HG03354 (cell line): ENCODE measurements at regions not wholly inside any gene's neighbourhood (a gene's known extent, or its start where the extent isn't known, plus 50 kb on each side); places are given as distances from the start of the nearest gene placed in this dataset.
"Not testable (repeated sequence)": the region's sequence is repeated elsewhere in the genome, so short reads cannot be mapped to it uniquely, and the experiment has no call there.

ENCODE experiments used
- ATAC-seq: cut with Tn5 transposase; IDR thresholded peaks from one replicate; pipeline ENCODE4 v1.9.1; 2021; ENCODE audit warnings: mild to moderate bottlenecking; ENCODE audit not compliant: unreplicated experiment, poor library complexity, severe bottlenecking

DNA sequence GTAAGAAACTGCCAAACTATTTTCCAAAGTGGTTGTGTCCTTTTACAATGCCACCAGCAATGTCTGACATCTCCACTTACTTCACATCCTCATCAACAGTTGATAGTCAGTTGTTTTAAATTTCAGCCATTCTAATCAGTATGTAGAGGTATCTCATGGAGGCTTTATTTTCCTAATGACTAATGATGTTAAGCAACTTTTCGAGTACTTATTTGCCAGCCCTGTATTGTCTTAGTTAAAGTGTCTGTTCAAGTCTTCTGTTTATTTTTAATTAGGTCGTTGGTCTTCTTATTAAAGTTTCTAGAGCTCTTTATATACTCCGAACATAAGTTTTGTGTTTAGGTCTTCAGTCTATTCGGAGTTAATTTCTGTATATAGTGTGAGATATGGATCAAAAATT lies 54.9 kb upstream of the NBPF12 start:
- ATAC-seq = not testable (repeated sequence)

- ATAC-seq = not testable (repeated sequence)
Observed at GRCh38 chr1:146881096-146881495, 57.0 kb upstream of the NBPF12 start.

- ATAC-seq = not testable (repeated sequence)
Observed at GRCh38 chr1:146863799-146864319, 74.3 kb upstream of the NBPF12 start.

DNA sequence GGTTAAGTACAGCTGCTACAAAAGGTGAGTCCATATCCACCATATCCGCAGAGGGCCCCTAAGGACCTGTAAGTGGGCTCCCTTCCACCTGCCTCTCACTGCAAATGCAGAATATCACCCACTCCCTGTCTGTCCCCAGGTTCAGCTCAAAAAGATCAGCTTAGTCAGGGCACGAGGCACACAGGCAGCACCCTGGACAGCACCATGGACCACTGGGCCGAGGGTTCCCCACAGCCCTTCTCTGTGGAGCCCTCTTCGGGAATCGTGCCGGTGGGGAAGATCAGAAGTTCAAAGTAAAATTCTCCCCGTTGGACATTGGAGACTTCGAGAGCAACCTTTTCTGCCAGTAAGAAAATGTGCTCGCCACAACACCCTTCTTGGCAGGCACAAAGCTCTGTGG lies 85.0 kb upstream of the NBPF12 start:
- ATAC-seq = not testable (repeated sequence)

DNA sequence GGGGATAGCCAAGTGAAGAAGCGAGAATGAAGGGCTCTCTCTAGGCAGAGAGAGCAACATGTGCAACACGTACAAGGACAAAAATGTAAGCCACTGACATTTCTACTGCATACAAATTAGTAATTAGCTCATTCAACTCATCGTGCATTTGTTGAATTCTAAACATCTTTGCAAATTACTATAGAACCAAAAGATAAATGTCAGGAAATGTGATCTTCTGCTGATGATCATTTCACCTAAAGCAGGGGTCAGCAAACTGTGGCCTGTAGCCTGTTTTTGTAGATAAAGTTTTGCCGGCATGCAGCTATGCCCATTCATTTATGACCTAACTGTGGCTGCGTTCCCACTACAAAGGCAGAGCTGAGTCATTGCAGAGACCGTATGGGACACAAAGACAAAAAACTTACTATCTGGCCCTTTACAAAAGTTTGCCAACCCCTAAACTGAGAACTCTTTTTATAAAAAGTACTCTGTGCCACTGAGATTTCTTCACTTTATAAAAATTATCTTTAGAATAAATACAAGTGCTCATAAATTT lies 87.7 kb upstream of the NBPF12 start:
- not testable (repeated sequence) for ATAC-seq

DNA sequence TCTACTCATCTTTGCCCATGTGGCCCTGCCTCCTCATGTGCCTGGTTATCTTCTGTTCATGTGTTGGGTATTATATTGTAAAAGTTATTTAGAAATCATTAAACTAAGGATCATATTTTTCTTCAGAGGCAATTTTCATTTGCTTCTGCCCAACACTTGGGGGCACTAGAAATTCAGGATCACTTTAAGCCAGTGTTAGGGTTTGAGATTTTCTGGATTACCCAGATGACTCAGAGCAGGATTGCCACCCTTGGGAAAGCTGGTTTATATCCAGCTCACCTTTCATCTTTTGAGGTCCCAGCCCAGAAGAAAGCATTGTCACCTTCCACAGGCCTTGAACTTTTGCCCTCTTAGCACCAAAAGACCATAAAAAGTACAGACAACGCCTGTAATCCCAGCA lies 99.4 kb upstream of the NBPF12 start:
- ATAC-seq = not testable (repeated sequence)

DNA sequence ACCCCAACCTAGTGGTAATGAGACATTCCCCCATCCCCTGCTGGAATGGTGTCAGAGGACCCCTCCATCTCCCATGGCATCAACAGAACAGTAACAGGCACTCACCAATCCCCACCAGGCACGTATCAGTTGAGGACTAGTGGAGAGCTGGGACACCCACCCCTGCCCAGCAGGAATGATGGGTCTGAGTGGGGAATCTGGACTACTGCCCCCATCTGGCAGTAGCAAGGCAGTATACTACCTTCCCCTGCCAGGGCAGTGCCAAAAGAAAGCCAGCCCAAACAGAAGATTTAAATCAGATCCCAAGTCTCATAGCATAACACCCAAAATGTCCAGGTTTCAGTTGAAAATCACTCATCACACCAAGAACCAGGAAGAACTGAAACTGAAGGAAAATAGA lies 111.2 kb upstream of the NBPF12 start:
- ATAC-seq = not testable (repeated sequence)

DNA sequence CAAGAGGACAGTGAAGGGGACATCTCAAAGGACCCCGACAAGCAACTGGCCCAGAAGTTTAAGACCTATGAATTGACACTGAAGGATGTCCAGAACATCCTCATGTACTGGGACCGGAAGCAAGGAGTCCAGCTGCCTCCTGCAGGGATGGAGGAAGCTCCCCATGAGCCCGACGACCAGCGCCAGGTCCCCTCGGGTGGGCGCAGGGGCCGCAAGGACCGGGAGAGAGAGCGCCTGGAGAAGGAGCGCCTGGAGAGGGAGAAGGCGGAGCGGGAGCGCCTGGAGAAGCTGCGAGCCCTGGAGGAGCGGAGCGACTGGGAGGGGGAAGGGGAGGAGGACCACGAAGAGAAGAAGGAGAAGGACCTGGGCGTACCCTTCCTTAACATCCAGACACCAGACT lies 143.9 kb upstream of the NBPF12 start:
- not testable (repeated sequence) for ATAC-seq

GRCh38 chr1:146792725-146793124 lies 145.4 kb upstream of the NBPF12 start:
- ATAC-seq = not testable (repeated sequence)

- not testable (repeated sequence) for ATAC-seq
Observed at GRCh38 chr1:146784212-146784940, 153.7 kb upstream of the NBPF12 start.

DNA sequence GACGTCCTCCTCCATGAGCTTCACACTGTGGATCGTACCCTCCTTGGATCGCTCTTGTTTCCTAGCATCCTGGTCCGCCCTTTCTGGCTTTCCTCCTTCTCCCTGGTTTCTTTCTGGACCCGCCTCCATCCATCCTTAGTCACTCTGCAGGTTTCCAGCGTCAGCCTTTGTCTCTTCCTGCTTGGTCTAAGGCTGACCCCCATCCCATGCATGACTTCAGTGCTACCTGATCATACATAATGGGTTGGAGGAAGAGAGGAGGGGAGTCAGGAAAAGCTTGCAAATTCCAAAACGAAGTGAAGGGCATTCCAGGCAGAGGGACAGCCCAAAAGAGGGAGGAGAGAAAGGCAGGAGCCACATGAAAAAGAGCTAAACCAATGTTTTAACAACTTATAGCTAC lies 156.9 kb upstream of the NBPF12 start:
- ATAC-seq = not testable (repeated sequence)

DNA sequence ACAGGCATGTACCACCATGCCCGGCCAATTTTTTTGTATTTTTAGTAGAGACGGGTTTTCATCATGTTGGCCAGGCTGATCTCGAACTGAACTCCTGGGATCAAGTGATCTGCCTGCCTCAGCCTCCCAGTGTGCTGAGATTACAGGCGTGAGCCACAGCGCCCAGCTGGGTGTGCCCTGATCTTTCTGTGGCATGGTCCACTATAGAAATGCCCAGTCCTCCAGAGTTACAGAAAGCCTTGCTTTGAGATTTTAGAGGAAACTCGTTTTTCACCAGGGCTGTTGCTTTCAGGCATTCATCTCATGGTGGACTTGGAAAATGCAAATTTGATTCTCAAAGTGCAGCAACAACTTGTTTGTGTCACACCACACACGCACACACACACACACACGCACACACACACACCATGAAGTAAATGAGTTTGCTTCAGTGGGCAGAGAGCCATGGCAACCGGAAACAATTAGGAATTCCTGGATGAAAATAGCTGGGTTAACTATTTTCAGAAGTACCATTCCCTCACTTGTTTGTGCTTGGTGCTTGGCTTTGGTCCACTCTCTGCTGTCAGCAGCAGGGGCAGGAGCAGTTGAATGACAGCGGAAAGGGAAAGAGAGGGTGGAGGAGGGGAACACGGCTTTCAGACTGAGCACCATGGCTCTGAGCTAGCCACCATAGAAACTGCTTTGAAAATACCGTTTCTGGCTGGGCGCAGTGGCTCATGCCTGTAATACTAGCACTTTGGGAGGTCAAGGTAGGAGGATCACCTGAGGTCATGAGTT lies 160.1 kb upstream of the NBPF12 start:
- not testable (repeated sequence) for ATAC-seq

- not testable (repeated sequence) for ATAC-seq
Observed at GRCh38 chr1:146774988-146775387, 163.1 kb upstream of the NBPF12 start.

- ATAC-seq = not testable (repeated sequence)
Observed at GRCh38 chr1:146774271-146774670, 163.9 kb upstream of the NBPF12 start.

DNA sequence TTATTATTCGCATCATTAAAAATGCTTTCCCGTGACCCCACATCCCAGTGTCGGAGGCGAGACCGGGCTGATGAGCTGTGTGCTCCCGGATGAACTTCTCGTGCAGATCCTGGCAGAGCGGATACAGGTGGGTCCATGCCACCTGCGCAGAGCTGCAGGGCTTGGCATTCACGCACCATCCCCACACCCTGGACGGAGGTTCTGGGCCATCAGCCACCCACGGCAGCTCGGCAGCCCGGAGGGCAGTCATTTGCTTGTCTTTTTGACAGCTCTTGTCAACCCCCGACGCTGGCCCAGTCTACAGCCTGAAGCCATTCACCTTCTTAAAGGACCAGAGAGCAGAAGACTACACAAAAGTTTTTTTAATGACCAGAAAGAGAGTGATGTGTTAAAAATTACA lies 166.7 kb upstream of the NBPF12 start:
- ATAC-seq = not testable (repeated sequence)

DNA sequence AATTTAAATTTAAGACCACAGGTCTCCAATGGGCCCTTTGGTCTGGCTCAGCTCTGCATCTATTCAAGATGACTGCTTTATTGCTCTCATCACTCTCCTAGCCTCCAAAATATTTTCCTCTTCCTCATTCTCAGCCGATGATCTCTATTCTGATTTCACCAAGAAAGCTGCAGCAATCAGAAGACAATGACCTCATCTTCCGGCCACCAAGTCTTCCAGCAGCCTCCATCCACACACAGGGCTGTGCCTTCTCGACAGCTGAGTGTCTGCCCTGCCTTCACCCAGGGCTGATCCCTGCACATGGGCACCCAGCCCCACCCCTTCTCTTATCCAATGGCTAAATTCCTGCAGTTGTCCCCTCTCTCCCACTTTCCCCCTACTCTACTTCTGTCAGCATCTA lies 167.1 kb upstream of the NBPF12 start:
- not testable (repeated sequence) for ATAC-seq

DNA sequence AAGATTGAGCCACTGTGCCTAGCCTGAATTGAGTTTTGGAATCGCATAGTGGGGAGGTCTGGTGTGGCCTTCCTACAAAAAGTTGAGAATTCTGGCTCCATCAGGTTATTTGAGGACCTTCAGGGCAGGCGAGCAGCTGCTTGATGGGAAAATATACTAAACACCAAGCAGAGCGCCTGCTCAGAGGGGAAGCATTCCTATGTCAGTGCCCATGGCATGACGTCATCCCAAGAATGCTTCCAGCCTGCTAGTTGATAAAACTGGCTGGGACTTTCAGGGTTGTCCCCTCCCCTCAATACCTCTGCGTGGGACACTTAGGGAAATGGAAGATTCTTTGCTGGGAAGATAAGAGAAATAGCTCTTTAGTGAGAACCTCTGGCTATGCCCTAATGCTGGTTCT lies 174.9 kb upstream of the NBPF12 start:
- ATAC-seq = not testable (repeated sequence)

- not testable (repeated sequence) for ATAC-seq
Observed at GRCh38 chr1:146756858-146757257, 181.3 kb upstream of the NBPF12 start.

DNA sequence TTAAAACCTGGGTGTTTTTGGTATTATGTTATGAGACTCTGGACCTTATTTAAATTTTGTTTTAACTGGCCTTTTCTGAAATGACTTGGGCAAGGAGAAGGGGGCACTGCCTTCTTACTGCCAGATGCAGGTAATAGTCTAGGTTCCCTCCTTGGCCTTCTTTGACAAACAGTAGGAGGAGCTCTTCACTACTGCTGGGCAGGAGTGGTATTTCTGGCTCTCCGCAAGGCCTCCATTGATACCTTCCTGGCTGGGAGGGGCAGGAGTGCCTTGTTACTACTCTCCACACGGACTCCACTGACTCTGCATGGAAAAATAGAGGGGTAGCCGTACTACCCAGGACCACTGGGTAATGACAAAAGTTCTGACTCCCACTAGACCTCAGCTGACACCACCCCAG lies 189.4 kb upstream of the NBPF12 start:
- not testable (repeated sequence) for ATAC-seq

DNA sequence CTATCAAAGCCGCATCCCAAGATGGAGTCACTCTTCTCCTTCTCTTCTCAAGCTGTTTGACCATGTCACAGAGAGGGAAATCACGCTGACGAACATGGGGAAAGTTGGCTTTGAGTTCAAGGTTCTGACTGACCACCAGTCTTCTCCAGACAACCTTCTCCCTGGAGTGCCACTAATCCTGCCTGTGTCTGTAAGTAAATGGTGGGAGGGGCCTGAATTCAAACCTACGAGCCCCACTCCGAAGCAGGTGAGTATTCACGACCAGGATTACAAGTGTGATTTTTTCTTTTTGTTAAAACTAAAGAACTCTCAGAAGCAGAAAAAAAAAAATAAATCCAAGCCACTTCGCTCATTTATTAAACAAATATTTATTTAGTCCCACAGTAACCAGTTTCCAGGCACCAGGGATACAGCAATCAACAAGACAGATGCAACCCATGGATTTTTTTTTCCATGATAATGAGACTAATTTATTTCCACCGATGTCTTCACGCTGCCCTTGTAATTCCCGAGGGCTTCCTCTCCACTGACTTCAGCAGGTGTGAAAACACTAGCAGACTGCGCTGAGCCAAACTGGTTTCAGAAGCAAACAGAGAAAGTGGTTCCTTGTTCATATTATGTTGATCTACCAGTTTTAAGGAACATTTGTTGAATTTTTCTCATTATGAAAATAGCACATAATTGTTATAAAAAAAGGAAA lies 206.0 kb upstream of the NBPF12 start:
- ATAC-seq = not testable (repeated sequence)
